ENCODE measurements at regions not wholly inside any gene's neighbourhood (a gene's known extent, or its start where the extent isn't known, plus 50 kb on each side); places are given as distances from the start of the nearest gene placed in this dataset.

DNA sequence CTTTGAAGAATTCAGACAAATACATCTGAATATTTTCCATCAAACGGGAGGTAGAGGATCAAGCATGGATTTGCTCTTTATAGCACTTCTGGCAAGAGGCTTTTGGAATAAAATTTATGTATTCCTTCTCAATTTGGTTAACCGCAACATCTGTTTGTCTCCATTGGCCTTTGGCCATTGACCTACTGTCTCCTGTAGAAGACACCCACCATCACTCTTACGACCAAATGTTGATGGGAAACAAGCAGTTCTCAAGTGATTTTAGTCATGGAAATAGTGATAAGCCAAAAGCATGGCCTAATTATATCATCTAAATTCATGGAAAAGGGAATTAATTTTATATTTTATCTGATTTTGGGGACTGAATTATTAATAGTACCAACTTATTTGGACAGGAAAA is 591.9 kb downstream of the CD109 start:
- TF ChIP-seq, protein P1, sequence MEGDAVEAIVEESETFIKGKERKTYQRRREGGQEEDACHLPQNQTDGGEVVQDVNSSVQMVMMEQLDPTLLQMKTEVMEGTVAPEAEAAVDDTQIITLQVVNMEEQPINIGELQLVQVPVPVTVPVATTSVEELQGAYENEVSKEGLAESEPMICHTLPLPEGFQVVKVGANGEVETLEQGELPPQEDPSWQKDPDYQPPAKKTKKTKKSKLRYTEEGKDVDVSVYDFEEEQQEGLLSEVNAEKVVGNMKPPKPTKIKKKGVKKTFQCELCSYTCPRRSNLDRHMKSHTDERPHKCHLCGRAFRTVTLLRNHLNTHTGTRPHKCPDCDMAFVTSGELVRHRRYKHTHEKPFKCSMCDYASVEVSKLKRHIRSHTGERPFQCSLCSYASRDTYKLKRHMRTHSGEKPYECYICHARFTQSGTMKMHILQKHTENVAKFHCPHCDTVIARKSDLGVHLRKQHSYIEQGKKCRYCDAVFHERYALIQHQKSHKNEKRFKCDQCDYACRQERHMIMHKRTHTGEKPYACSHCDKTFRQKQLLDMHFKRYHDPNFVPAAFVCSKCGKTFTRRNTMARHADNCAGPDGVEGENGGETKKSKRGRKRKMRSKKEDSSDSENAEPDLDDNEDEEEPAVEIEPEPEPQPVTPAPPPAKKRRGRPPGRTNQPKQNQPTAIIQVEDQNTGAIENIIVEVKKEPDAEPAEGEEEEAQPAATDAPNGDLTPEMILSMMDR (conservative IDR thresholded peaks at IDR 0.05; ENCODE audit: low read depth, low read length): no peak
- no peak for DNase-seq (ENCODE audit: low read depth)
- H3K4me3 ChIP-seq (ENCODE audit: low read depth, low read length): no peak overlapping the region

DNA sequence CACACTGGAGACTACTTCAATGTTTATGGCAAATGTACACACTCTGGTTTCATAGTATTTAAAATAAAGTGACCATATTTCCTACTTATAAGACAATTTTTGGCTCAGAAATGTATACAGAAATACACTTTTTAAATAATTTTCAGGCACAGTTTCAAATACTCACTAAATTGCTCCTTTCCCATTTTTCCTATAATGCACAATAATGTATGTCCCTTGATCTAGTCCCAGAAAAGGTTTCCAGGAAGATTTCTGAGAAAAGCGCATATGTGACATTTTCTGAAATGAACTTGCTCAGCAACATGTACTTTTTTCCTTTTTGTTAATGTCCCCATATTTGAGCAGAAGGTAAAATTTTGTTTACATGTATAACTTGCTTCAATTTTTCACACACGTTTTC is 591.4 kb downstream of the CD109 start:
- no peak overlapping the region for H3K4me3 ChIP-seq (ENCODE audit: low read depth, low read length)
- TF ChIP-seq, protein P1 (conservative IDR thresholded peaks at IDR 0.05; ENCODE audit: low read depth, low read length): no peak
- no peak for DNase-seq (ENCODE audit: low read depth)

DNA sequence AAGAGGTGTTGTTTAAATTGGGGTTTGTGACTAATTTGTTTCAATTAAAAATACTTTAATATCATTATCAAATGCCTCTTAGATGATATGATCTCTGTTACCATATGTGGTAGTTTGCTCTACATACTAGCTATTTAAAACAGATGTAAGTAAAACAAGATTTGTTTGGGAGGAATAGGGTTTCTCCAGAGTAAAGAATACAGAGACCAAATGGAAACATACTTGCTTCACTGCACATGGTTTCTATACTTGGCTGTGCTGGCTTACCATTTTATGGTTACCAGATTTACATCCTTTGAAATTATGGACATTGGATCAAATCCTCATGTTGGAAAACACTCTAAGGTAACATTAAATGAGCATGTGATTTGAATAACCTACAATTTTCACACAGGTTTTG is 588.3 kb downstream of the CD109 start:
- no peak overlapping the region for H3K4me3 ChIP-seq (ENCODE audit: low read depth, low read length)
- TF ChIP-seq, protein P1 (conservative IDR thresholded peaks at IDR 0.05; ENCODE audit: low read depth, low read length): no peak

DNA sequence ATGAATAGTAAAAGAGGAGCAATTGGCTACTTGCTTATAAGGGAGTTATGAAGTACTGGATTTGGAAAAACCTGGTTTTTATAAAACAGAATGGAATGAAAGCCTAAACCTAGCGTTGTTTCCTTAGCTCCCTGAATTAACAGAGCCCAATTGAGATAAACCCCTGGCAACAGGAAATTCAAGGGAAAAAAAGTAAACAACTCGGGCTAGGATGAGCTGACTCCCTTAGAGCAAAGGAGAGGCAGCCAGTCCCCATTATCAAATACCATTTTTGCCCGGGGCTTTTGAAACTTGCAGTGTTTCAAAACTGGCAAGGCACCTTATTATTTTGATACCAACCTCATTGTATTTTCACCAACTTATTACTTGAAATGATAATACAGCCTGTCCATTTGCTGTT is 587.5 kb downstream of the CD109 start:
- no peak for DNase-seq (ENCODE audit: low read depth)
- TF ChIP-seq, protein P1 (conservative IDR thresholded peaks at IDR 0.05; ENCODE audit: low read depth, low read length): no peak
- no peak overlapping the region for H3K4me3 ChIP-seq (ENCODE audit: low read depth, low read length)

More for the DNA sequence above, 588.3 kb downstream of the CD109 start:
- no peak for DNase-seq (ENCODE audit: low read depth)

DNA sequence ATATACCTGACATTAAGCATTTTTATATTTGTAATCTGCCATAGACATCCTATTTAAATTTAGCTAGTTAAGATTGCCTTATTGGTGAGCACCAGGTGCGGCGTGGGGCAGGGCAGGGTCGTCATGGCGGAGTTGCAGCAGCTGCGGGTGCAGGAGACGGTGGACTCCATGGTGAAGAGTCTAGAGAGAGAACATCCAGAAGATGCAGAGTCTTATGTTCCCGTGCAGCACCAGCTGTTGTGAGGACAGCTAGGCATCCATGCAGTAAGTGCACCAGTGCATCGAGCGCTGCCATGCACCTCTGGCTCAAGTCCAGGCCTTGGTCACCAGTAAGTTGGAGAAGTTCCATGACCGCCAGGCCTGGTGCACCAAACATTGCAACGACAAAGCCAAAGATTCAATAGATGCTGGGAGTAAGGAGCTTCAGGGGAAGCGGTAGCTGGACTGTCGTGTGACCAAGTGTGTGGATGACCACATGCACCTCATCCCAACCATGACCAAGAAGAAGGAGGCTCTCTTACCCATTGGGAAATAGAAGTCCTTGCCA is 586.2 kb downstream of the CD109 start:
- no peak for DNase-seq (ENCODE audit: low read depth)
- TF ChIP-seq, protein P1 (conservative IDR thresholded peaks at IDR 0.05; ENCODE audit: low read depth, low read length): no peak
- H3K4me3 ChIP-seq (ENCODE audit: low read depth, low read length): no peak overlapping the region

DNA sequence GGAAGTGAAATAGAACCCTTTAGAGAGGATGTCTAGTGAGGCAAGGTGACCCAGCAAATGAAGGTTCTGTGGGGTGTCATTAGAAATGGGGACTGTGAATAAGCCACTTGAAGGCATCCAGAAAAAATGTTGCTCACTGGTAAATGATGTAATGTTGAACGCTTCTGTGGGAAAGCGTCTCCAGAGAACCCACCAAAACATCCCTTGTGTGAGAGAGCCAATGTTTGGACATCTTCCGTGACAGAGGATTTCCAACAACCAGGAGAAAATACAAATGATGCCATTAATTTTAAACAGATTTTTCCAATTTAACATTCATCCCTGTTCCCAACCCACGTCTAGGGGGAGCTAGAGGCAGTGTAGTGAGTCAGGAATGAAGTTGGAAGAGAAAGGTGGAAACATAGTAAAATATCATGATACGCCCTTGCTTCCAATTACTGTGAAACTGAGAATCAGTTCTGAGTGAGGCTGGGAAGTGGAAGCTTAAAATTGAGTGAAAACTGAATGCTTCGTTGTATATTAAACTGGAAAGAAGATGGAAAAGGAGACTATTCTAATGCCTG is 584.2 kb downstream of the CD109 start:
- TF ChIP-seq, protein P1 (conservative IDR thresholded peaks at IDR 0.05; ENCODE audit: low read depth, low read length): peak; percentile 47
- no peak for DNase-seq (ENCODE audit: low read depth)
- no peak overlapping the region for H3K4me3 ChIP-seq (ENCODE audit: low read depth, low read length)

DNA sequence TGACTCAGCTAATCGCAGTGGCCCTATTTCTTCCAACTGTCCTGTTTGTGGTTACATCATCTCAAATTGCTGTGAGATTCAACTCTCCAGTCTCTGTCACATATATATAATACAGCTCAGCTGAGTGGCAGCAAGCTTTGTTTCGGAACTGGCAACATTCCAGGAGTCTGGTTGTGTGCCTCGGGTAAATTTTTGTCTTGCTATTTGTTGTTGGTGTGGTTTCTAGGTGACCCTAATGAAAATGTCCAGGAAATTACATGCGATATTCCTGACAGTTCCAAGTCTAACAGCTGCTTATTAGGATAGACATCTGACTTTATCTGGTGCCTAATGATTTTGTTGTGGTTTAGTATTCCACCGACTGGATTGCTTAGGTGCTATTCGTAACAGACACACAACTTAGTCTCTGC is 581.8 kb downstream of the CD109 start:
- TF ChIP-seq, protein P1 (conservative IDR thresholded peaks at IDR 0.05; ENCODE audit: low read depth, low read length): no peak
- no peak for DNase-seq (ENCODE audit: low read depth)
- no peak overlapping the region for H3K4me3 ChIP-seq (ENCODE audit: low read depth, low read length)
